ENCODE measurements at regions not wholly inside any gene's neighbourhood (a gene's known extent, or its start where the extent isn't known, plus 50 kb on each side); places are given as distances from the start of the nearest gene placed in this dataset.
"Not testable (repeated sequence)": the region's sequence is repeated elsewhere in the genome, so short reads cannot be mapped to it uniquely, and the experiment has no call there.

GRCh38 chr9:100819980-100820379 lies 208.5 kb upstream of the PLPPR1 start:
- no peak for DNase-seq (ENCODE audit: extremely low spot score in 2 of 2)
- no peak overlapping the region for H3K4me3 ChIP-seq
- H3K9me3 ChIP-seq, result no peaks in the 10 kb centered on the region
- no peak overlapping the region for H3K27ac ChIP-seq
- no peaks in the 10 kb centered on the region for H3K27me3 ChIP-seq
- intact Hi-C loops (cut with DNase I), result no loop called here
- TF ChIP-seq POLR2AphosphoS5 (IDR thresholded peaks at IDR 0.05; ENCODE audit: insufficient read depth in 1 of 2, low read depth in 1 of 2), result no peak
- TF ChIP-seq CTCF (IDR thresholded peaks at IDR 0.05), result no peak
- TF ChIP-seq POLR2A (IDR thresholded peaks at IDR 0.05), result no peak
- H3K36me3 ChIP-seq, result no peaks in the 10 kb centered on the region
- no peaks in the 10 kb centered on the region for H3K4me1 ChIP-seq

- H3K27ac ChIP-seq; H3K27me3 ChIP-seq; H3K4me3 ChIP-seq; intact Hi-C loops (cut with DNase I); H3K4me1 ChIP-seq; H3K9me3 ChIP-seq; DNase-seq (ENCODE audit: extremely low spot score in 2 of 2); H3K36me3 ChIP-seq: not testable (repeated sequence)
These were observed 195.5 kb upstream of the PLPPR1 start for GRCh38 chr9:100833035-100833434.

- intact Hi-C loops (cut with DNase I), result no loop called here
- Histone ChIP-seq H3K27ac (no peak overlapping the region), H3K9me3 (no peaks in the 10 kb centered on the region), H3K36me3 (no peaks in the 10 kb centered on the region), H3K4me3 (no peak overlapping the region), H3K27me3 (no peaks in the 10 kb centered on the region), H3K4me1 (no peaks in the 10 kb centered on the region)
- DNase-seq (ENCODE audit: extremely low spot score in 2 of 2), result no peak
- TF ChIP-seq POLR2A (IDR thresholded peaks at IDR 0.05), result no peak
- TF ChIP-seq POLR2AphosphoS5 (IDR thresholded peaks at IDR 0.05; ENCODE audit: insufficient read depth in 1 of 2, low read depth in 1 of 2), result no peak
- no peak for TF ChIP-seq CTCF (IDR thresholded peaks at IDR 0.05)
These were observed 189.7 kb upstream of the PLPPR1 start for GRCh38 chr9:100838857-100839256.

- H3K4me1 ChIP-seq, result no peaks in the 10 kb centered on the region
- no peaks in the 10 kb centered on the region for H3K36me3 ChIP-seq
- no peaks in the 10 kb centered on the region for H3K9me3 ChIP-seq
- no peak for TF ChIP-seq POLR2AphosphoS5 (IDR thresholded peaks at IDR 0.05; ENCODE audit: insufficient read depth in 1 of 2, low read depth in 1 of 2)
- TF ChIP-seq CTCF (IDR thresholded peaks at IDR 0.05), result no peak
- TF ChIP-seq POLR2A (IDR thresholded peaks at IDR 0.05), result no peak
- DNase-seq (ENCODE audit: extremely low spot score in 2 of 2), result no peak
- H3K27me3 ChIP-seq, result no peaks in the 10 kb centered on the region
- intact Hi-C loops (cut with DNase I), result no loop called here
- H3K27ac ChIP-seq, result no peak overlapping the region
- H3K4me3 ChIP-seq, result no peak overlapping the region
These were observed 179.8 kb upstream of the PLPPR1 start for GRCh38 chr9:100848726-100849125.

GRCh38 chr9:100852088-100852487 lies 176.4 kb upstream of the PLPPR1 start:
- Histone ChIP-seq H3K36me3 (no peaks in the 10 kb centered on the region), H3K9me3 (no peaks in the 10 kb centered on the region), H3K27me3 (no peaks in the 10 kb centered on the region), H3K4me3 (no peak overlapping the region), H3K27ac (no peak overlapping the region), H3K4me1 (no peaks in the 10 kb centered on the region)
- no peak for TF ChIP-seq POLR2AphosphoS5 (IDR thresholded peaks at IDR 0.05; ENCODE audit: insufficient read depth in 1 of 2, low read depth in 1 of 2)
- no peak for TF ChIP-seq POLR2A (IDR thresholded peaks at IDR 0.05)
- no peak for TF ChIP-seq CTCF (IDR thresholded peaks at IDR 0.05)
- intact Hi-C loops (cut with DNase I), result no loop called here
- no peak for DNase-seq (ENCODE audit: extremely low spot score in 2 of 2)

- H3K27me3 ChIP-seq, result no peaks in the 10 kb centered on the region
- intact Hi-C loops (cut with DNase I), result no loop called here
- H3K36me3 ChIP-seq, result no peaks in the 10 kb centered on the region
- H3K27ac ChIP-seq, result no peak overlapping the region
- H3K4me1 ChIP-seq, result no peaks in the 10 kb centered on the region
- H3K4me3 ChIP-seq, result no peak overlapping the region
- DNase-seq (ENCODE audit: extremely low spot score in 2 of 2), result no peak
- H3K9me3 ChIP-seq, result no peaks in the 10 kb centered on the region
- TF ChIP-seq POLR2AphosphoS5 (IDR thresholded peaks at IDR 0.05; ENCODE audit: insufficient read depth in 1 of 2, low read depth in 1 of 2) (no peak), POLR2A (IDR thresholded peaks at IDR 0.05) (no peak), CTCF (IDR thresholded peaks at IDR 0.05) (no peak)
These were observed 172.3 kb upstream of the PLPPR1 start for GRCh38 chr9:100856238-100856637.
